OCI-LY3 (cell line): ENCODE measurements at regions not wholly inside any gene's neighbourhood (a gene's known extent, or its start where the extent isn't known, plus 50 kb on each side); places are given as distances from the start of the nearest gene placed in this dataset.

ENCODE experiments used
- EZH2phosphoT487 ChIP-seq: fragments of 200-600 bp; shearing (Covaris generic); IDR thresholded peaks from 2 replicates; pipeline ENCODE4 v1.6.1; 2018; ENCODE audit warnings: antibody characterized with exemption, mixed run types, low read depth
- TF ChIP-seq, protein P1 (sequence below): fragments of 200-600, 300-600 bp; sonication (generic); IDR thresholded peaks from 2 replicates; pipeline ENCODE4 v1.5.1; 2014; ENCODE audit warnings: antibody characterized with exemption, low read length, low read depth

DNA sequence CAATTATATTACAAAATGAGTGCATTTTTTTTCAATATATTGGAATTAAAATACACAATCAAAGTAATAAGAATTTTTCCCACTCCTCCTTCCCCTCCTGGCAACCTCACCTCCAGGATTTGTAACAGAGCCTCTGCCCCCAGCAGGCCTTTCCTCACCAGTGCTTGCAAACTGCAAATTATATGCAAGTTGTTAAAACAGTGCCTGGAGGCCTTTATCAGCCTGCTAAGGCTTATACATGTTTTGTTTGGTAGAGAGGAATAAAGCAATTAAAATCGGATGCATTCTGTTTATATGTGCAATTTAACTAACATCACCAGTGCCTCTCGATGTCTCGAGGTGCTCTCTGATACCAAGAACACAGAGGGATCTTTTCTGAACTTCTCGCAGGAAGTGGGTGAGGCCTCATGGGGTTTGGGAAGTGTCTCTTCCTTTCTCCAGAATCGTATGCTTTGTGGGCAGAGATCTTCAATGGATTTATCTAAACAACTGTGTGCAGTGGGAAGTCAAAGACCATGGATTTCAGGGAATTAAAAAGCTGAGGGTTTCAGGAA lies 186.8 kb downstream of the CDH26 start:
- TF ChIP-seq, protein P1, sequence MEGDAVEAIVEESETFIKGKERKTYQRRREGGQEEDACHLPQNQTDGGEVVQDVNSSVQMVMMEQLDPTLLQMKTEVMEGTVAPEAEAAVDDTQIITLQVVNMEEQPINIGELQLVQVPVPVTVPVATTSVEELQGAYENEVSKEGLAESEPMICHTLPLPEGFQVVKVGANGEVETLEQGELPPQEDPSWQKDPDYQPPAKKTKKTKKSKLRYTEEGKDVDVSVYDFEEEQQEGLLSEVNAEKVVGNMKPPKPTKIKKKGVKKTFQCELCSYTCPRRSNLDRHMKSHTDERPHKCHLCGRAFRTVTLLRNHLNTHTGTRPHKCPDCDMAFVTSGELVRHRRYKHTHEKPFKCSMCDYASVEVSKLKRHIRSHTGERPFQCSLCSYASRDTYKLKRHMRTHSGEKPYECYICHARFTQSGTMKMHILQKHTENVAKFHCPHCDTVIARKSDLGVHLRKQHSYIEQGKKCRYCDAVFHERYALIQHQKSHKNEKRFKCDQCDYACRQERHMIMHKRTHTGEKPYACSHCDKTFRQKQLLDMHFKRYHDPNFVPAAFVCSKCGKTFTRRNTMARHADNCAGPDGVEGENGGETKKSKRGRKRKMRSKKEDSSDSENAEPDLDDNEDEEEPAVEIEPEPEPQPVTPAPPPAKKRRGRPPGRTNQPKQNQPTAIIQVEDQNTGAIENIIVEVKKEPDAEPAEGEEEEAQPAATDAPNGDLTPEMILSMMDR, result no peak
- TF ChIP-seq EZH2phosphoT487, result no peak
